PC-3 (cell line): ENCODE measurements at regions not wholly inside any gene's neighbourhood (a gene's known extent, or its start where the extent isn't known, plus 50 kb on each side); places are given as distances from the start of the nearest gene placed in this dataset.

Source experiments
- EZH2 ChIP-seq: fragments of 300-600 bp; sonication (generic); IDR thresholded peaks from one replicate; pipeline ENCODE4 v1.6.1; 2017; ENCODE audit warnings: antibody characterized with exemption, mild to moderate bottlenecking, low read length; ENCODE audit not compliant: unreplicated experiment
- TF ChIP-seq, protein P1 (sequence below): fragments of 300-600 bp; sonication (generic); conservative IDR thresholded peaks from 2 replicates; pipeline ENCODE4 v1.5.1; 2017; ENCODE audit warnings: antibody characterized with exemption, low read depth, mild to moderate bottlenecking, low read length

DNA sequence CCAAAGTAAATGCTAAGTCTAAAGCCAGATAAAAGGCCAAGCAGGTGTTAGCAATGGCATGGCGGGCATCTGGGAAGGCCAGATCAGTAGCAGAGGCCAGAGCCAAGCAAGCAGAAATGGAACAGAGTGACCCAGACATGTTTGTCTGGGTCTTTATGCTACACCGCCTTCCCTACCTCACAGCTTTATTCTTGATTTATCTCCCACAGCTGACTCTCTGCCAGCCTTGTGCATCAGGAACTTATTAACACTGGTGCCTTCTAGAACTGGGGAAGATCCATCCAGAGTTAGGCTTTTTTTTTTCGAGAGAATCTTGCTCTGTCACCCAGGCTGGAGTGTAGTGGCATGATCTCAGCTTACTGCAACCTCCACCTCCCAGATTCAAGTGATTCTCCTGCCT is 112.5 kb upstream of the SLC44A1 start:
- TF ChIP-seq, protein P1, sequence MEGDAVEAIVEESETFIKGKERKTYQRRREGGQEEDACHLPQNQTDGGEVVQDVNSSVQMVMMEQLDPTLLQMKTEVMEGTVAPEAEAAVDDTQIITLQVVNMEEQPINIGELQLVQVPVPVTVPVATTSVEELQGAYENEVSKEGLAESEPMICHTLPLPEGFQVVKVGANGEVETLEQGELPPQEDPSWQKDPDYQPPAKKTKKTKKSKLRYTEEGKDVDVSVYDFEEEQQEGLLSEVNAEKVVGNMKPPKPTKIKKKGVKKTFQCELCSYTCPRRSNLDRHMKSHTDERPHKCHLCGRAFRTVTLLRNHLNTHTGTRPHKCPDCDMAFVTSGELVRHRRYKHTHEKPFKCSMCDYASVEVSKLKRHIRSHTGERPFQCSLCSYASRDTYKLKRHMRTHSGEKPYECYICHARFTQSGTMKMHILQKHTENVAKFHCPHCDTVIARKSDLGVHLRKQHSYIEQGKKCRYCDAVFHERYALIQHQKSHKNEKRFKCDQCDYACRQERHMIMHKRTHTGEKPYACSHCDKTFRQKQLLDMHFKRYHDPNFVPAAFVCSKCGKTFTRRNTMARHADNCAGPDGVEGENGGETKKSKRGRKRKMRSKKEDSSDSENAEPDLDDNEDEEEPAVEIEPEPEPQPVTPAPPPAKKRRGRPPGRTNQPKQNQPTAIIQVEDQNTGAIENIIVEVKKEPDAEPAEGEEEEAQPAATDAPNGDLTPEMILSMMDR, result no peak
- no peak for TF ChIP-seq EZH2
